Body of pancreas (tissue), 4 donors: ENCODE measurements at regions not wholly inside any gene's neighbourhood (a gene's known extent, or its start where the extent isn't known, plus 50 kb on each side); places are given as distances from the start of the nearest gene placed in this dataset.

Experiments
- ATAC-seq: fragments of 150-250 bp; one replicate; pipeline ENCODE4 v1.9.1; 2016
- DNase-seq, 4 donors: peaks; one replicate each; pipeline ENCODE4 v3.0.0-alpha.2; 2019
- H3K27ac ChIP-seq, 4 donors: fragments of 200-600 bp; sonication (generic); 1 replicate in 3 of 4; 2 replicates in 1 of 4; pipeline versions ENCODE4 v1.5.1 to v1.6.1; 2016 to 2019; ENCODE audit warnings: mild to moderate bottlenecking in 1 of 4, mixed read lengths in 1 of 4, moderate library complexity in 1 of 4
- H3K27me3 ChIP-seq, 2 donors: fragments of 200-600 bp; sonication (generic); one replicate each; pipeline ENCODE4 v1.6.0; 2016; ENCODE audit warnings: mild to moderate bottlenecking in 1 of 2
- H3K36me3 ChIP-seq, 2 donors: fragments of 200-600 bp; sonication (generic); replicated peaks in 1 of 2; 2 replicates each; pipeline ENCODE4 v1.5.1; 2016; ENCODE audit warnings: low read depth in 2 of 2; ENCODE audit not compliant: insufficient read depth in 1 of 2
- H3K4me1 ChIP-seq: fragments of 200-600 bp; sonication (generic); one replicate; pipeline ENCODE4 v1.6.0; 2016
- H3K4me3 ChIP-seq, 2 donors: fragments of 200-600 bp; sonication (generic); 1 replicate in 1 of 2; 2 replicates in 1 of 2; pipeline ENCODE4 v1.5.1; 2016 to 2019
- H3K9me3 ChIP-seq, 3 donors: fragments of 200-600 bp; sonication (generic); 1 replicate in 2 of 3; 2 replicates in 1 of 3; pipeline ENCODE4 v1.5.1; 2016
- CTCF ChIP-seq, 7 experiments: fragments of 450-650 bp in 4 of 7; fragments of 200-600 bp in 3 of 7; sonication (generic) in 3 of 7; IDR thresholded peaks; one replicate each; pipeline ENCODE4 v1.5.1; 2016 to 2019; ENCODE audit warnings: antibody characterized with exemption in 7 of 7
- POLR2A ChIP-seq, 3 donors: fragments of 450-650 bp; IDR thresholded peaks; one replicate each; pipeline ENCODE4 v1.6.1; 2016; ENCODE audit warnings: antibody characterized with exemption in 3 of 3, mild to moderate bottlenecking in 2 of 3
- WGBS, 2 donors: methylation state at CpG; one replicate each; pipeline ENCODE4 v1.1.5; 2017; 5-methylcytosine and 5-hydroxymethylcytosine counted together
- intact Hi-C: fragments of 100-400 bp; cut with DNase I; formaldehyde crosslinking; loops from one replicate; pipeline ENCODE4 v1.15.1; 2023

- ATAC-seq (no peak), DNase-seq (no peak)
- TF ChIP-seq CTCF (IDR thresholded peaks at IDR 0.05) (no peak), POLR2A (IDR thresholded peaks at IDR 0.05) (no peak)
- Histone ChIP-seq H3K4me1 (no peaks in the 10 kb centered on the region), H3K36me3 (no peaks in the 10 kb centered on the region), H3K27me3 (no peaks in the 10 kb centered on the region), H3K9me3 (no peaks in the 10 kb centered on the region), H3K27ac (no peak overlapping the region), H3K4me3 (no peak overlapping the region)
- intact Hi-C loops = no loop called here
- 82 to 95% methylated on average over 1 of the region's 1 CpG for WGBS, 2 donors
Measured at GRCh38 chr7:68492359-68492690, 1106.0 kb upstream of the AUTS2 start.

- TF ChIP-seq CTCF (IDR thresholded peaks at IDR 0.05) = no peak
- no peak for TF ChIP-seq POLR2A (IDR thresholded peaks at IDR 0.05)
- no peak overlapping the region for H3K27ac ChIP-seq
- DNase-seq = no peak
- H3K9me3 ChIP-seq = no peaks in the 10 kb centered on the region
- no peaks in the 10 kb centered on the region for H3K36me3 ChIP-seq
- 67 to 69% methylated on average over 3 of the region's 3 CpGs for WGBS, 2 donors
- intact Hi-C loops = no loop called here
- no peak overlapping the region for H3K4me3 ChIP-seq
- no peak for ATAC-seq
- no peaks in the 10 kb centered on the region for H3K4me1 ChIP-seq
- H3K27me3 ChIP-seq = no peaks in the 10 kb centered on the region
Measured at GRCh38 chr7:68503400-68503799, 1094.9 kb upstream of the AUTS2 start.

- DNase-seq = no peak
Measured at GRCh38 chr7:68504716-68505115, 1093.6 kb upstream of the AUTS2 start.

GRCh38 chr7:68505721-68506120 is 1092.6 kb upstream of the AUTS2 start:
- H3K36me3 ChIP-seq = no peaks in the 10 kb centered on the region
- intact Hi-C loops = no loop called here
- TF ChIP-seq CTCF (IDR thresholded peaks at IDR 0.05) (no peak), POLR2A (IDR thresholded peaks at IDR 0.05) (no peak)
- H3K27me3 ChIP-seq = no peaks in the 10 kb centered on the region
- DNase-seq = no peak
- no peak overlapping the region for H3K27ac ChIP-seq
- H3K4me3 ChIP-seq = no peak overlapping the region
- WGBS, 2 donors = 81 to 85% methylated on average over 4 of the region's 4 CpGs
- peaks cover 0 to 14% (median 0%) of the 10 kb centered on the region in 3 donors for H3K9me3 ChIP-seq
- ATAC-seq = no peak
- H3K4me1 ChIP-seq = no peaks in the 10 kb centered on the region

More at GRCh38 chr7:68504716-68505115, 1093.6 kb upstream of the AUTS2 start:
- Histone ChIP-seq H3K9me3 (peaks cover 0 to 11% (median 0%) of the 10 kb centered on the region in 3 donors), H3K27me3 (no peaks in the 10 kb centered on the region), H3K4me1 (no peaks in the 10 kb centered on the region), H3K27ac (no peak overlapping the region), H3K36me3 (no peaks in the 10 kb centered on the region), H3K4me3 (no peak overlapping the region)
- 39 to 45% methylated on average over 1 of the region's 1 CpG for WGBS, 2 donors
- TF ChIP-seq POLR2A (IDR thresholded peaks at IDR 0.05) = no peak
- TF ChIP-seq CTCF (IDR thresholded peaks at IDR 0.05) = no peak
- intact Hi-C loops = no loop called here
- no peak for ATAC-seq

- no peak for TF ChIP-seq CTCF (IDR thresholded peaks at IDR 0.05)
- TF ChIP-seq POLR2A (IDR thresholded peaks at IDR 0.05) = no peak
- Histone ChIP-seq H3K36me3 (no peaks in the 10 kb centered on the region), H3K27ac (no peak overlapping the region), H3K4me3 (no peak overlapping the region), H3K9me3 (peaks cover 0 to 14% (median 0%) of the 10 kb centered on the region in 3 donors), H3K27me3 (no peaks in the 10 kb centered on the region), H3K4me1 (no peaks in the 10 kb centered on the region)
- no peak for DNase-seq
- intact Hi-C loops = no loop called here
- no peak for ATAC-seq
- 69 to 78% methylated on average over 4 of the region's 4 CpGs for WGBS, 2 donors
Measured at GRCh38 chr7:68507668-68508067, 1090.6 kb upstream of the AUTS2 start.
